ENCODE measurements at regions not wholly inside any gene's neighbourhood (a gene's known extent, or its start where the extent isn't known, plus 50 kb on each side); places are given as distances from the start of the nearest gene placed in this dataset.

DNA sequence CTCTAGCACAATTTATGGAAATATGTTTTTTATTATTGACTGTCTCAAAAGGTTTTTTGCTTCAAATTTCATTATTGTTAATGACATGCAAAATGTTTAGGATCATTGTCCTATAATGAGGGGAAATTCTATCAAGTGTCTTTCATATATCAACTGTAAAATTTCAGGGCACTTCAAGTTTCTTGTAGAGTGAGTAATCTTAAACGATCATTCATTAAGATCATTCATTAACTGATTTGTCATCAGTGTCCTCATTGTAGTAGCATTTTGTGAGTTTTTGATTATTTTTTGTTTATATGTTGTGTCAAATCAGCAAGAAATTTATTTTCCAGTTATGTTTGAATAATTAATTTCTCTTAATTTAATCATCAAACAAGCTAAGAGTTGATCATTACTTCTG lies 111.8 kb upstream of the PRDX6 start:
- H3K9me3 ChIP-seq (replicated peaks; ENCODE audit: control insufficient read depth, insufficient read depth, low read depth, low read length), result no peaks in the 10 kb centered on the region; the same call in 1 of the 2 replicates
- WGBS (ENCODE audit: insufficient coverage, low coverage, missing lambda C conversion rate), result 12% methylated on average over 1 of the region's 1 CpG
- H3K4me1 ChIP-seq (replicated peaks in 1 of 2; ENCODE audit: control insufficient read depth in 2 of 2, insufficient read depth in 2 of 2, low read length in 2 of 2), result no peaks in the 10 kb centered on the region; a peak in 2 of 5 replicates
- no peak overlapping the region for H3K27ac ChIP-seq (ENCODE audit: extremely low read depth, low read depth, low read length)
- no peak overlapping the region for H2AFZ ChIP-seq (ENCODE audit: low read depth, low read length)
- H3K27me3 ChIP-seq (ENCODE audit: control insufficient read depth in 2 of 2, insufficient read depth in 2 of 2, low read length in 2 of 2), result no peaks in the 10 kb centered on the region
- ATAC-seq, result no peak
- no peaks in the 10 kb centered on the region for H3K36me3 ChIP-seq (ENCODE audit: control insufficient read depth, insufficient read depth, low read length)
- no peak for DNase-seq (ENCODE audit: extremely low read depth in 1 of 4, low spot score in 3 of 4)
- ChIA-PET POLR2A (interaction anchor here (0.6 kb wide), 1 partner anchor 18 kb away, joined by 4 read pairs; no protein-coding TSS in a partner anchor), CTCF (ENCODE audit: low intra/inter-chr PET ratio) (no interaction called here)
- no peak for TF ChIP-seq POLR2AphosphoS2 (IDR thresholded peaks at IDR 0.05; ENCODE audit: low read length)
- no peak for TF ChIP-seq PTRF (tag; IDR thresholded peaks at IDR 0.05)
- no peak for TF ChIP-seq CREBBP (IDR thresholded peaks at IDR 0.05; ENCODE audit: low read depth, low read length)
- TF ChIP-seq SAP30 (IDR thresholded peaks at IDR 0.05; ENCODE audit: borderline replicate concordance, insufficient read depth, low read depth, low read length, poor library complexity, severe bottlenecking), result no peak
- no peak for TF ChIP-seq GABPB2 (CRISPR knock-in tag; conservative IDR thresholded peaks at IDR 0.05)
- no peak for TF ChIP-seq CBX3 (IDR thresholded peaks at IDR 0.05; ENCODE audit: borderline replicate concordance in 1 of 2, low read length in 2 of 2)
- TF ChIP-seq PHTF2 (CRISPR knock-in tag; IDR thresholded peaks at IDR 0.05), result no peak
- peak; percentile 65; the same call in 1 of the 2 replicates for TF ChIP-seq ZNF316 (IDR thresholded peaks at IDR 0.05)
- TF ChIP-seq ZNF431 (CRISPR knock-in tag; IDR thresholded peaks at IDR 0.05), result no peak
- TF ChIP-seq ZNF133 (CRISPR knock-in tag; IDR thresholded peaks at IDR 0.05), result no peak
- TF ChIP-seq C11orf30 (IDR thresholded peaks at IDR 0.05; ENCODE audit: low read depth), result peak; percentile 23; the same call in 1 of the 2 replicates
- no peak for TF ChIP-seq ZNF134 (CRISPR knock-in tag; conservative IDR thresholded peaks at IDR 0.05)
- TF ChIP-seq FOSL1 (tag; conservative IDR thresholded peaks at IDR 0.05), result no peak
- intact Hi-C loops (cut with micrococcal nuclease), result no loop called here
- no peaks in the 10 kb centered on the region for H3K79me2 ChIP-seq (ENCODE audit: control insufficient read depth, insufficient read depth, low read length)
- no TSS peak for BruUV-seq (replicated peaks)
- no peak overlapping the region for H3K4me2 ChIP-seq (ENCODE audit: insufficient read depth, low read length)
- in situ Hi-C loops (cut with MboI), result no loop called here
- H3K4me3 ChIP-seq, result no peak overlapping the region
- no peaks in the 10 kb centered on the region for H3K9me1 ChIP-seq (ENCODE audit: control insufficient read depth, insufficient read depth, low read length)
- no peaks in the 10 kb centered on the region for H4K20me1 ChIP-seq (replicated peaks; ENCODE audit: control insufficient read depth, insufficient read depth, low read length)
- H3K9ac ChIP-seq (ENCODE audit: insufficient read depth in 1 of 2, low read depth in 2 of 2, low read length in 2 of 2), result no peak overlapping the region
- no peak for FAIRE-seq
